ENCODE measurements at regions not wholly inside any gene's neighbourhood (a gene's known extent, or its start where the extent isn't known, plus 50 kb on each side); places are given as distances from the start of the nearest gene placed in this dataset.
"Not testable (repeated sequence)": the region's sequence is repeated elsewhere in the genome, so short reads cannot be mapped to it uniquely, and the experiment has no call there.

DNA sequence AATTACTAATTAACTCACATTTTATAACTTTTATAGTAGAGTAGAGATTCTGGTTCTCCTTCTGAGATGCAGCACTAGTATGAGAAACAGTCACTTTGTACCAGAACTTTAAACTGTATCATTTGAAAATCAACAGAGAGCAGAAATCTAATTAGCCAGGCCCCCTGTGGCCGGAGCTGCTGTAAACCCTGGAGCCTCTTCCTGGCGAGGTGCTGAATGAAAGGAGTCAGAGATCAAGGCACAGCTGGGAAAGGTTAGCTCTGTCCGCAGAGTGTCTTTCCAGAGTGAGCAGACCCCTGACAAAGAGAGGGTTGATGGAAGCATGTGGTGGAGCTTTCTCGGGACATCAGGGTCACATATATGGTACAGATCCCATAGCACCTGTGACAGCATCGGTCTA, 703.8 kb downstream of the RFPL4B start:
- peak; percentile 20 for DNase-seq

DNA sequence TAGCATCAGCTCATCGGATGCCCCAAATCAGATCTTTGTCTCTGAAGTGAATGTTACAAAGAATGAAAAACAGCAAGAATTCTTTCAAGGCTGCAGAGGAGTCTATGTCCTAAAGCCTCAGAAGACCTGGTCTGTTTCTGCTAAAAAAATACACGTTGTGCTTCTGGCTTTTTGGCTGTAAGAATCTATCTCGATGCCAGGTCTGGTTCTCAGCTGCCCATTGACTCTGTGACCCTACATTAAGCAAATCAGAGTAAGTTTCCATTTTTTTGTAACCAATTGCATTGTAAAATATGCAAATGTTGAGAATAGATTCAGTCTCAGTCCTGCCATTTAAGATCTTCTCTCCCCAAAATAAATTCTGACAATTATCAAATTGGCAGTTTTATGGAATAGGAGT, 705.4 kb downstream of the RFPL4B start:
- DNase-seq, result no peak

DNA sequence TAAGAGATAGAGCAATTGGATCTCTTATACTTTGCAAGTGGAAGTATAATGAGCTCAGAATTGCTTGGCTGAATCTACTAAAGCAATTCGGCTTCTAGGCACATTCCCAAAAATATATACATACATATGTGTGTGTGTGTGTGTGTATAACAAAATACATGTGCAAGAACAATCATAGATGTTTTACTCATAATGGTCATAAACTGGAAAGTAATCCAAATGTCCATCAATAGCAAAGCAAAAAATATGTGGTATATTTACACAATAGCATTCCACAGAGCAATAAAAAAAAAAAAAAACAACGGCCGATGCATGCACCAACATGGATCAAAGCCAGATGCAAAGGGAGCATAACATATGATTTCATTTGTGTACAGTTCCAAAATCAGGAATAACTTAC, 707.9 kb downstream of the RFPL4B start:
- peak; percentile 42 for DNase-seq

DNA sequence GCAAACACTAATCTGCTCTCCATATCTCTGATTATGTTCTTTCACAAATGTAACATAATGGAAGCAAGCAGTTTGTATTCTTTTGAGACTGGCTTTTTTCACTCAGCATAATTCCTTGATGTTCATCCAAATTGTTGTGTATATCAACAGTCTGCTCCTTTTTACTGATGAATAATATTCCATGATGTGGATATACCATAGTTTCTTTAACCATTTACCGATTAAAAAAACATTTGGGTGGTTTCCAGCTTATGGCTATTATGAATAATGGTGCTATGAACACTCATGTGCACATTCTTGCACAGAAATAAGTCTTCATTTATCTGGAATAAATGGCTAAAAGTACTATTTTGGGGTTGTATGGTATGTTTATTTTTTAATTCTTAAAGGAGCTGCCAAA, 708.9 kb downstream of the RFPL4B start:
- no peak for DNase-seq

DNA sequence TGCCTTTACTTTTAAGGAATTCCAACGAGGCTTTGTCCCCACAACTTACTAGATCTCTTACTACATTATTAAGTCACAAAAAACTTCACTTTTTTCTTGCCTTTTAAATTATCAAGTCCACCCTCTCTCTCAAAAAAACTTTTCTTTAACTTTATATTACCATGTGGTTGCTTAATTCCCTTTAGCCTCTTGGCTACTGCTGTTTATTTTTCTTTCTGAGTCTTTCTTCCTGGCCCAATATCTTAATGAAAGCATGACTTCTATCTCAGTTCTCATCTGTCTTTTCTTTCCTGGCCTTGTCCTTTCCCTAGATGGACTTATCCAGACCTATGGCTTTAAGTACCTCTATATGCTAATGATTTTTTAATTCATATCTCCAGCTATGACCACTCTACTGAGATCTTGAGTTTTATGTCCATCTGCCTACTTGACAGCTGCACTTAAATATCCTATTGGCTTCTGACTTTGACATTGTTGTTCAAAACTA, 710.5 kb downstream of the RFPL4B start:
- no peak for DNase-seq

DNA sequence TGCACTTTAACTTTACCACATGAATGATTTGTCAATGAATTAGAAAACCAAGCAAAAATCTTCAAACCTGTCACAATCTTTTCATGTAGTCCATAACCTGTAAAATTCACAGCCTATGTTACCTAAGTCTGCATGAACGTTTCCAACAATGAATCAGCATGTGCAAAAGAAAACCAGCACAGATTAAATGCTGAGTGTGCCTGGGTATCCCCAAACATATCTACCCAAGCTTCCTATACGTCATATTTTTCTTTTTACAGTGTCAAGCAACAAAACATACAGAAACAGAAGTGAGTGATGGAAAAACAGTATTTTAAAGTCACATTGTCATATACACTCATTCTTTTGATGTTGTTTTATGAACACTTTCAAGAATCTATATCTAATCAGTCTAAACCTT, 713.5 kb downstream of the RFPL4B start:
- DNase-seq, result no peak

DNA sequence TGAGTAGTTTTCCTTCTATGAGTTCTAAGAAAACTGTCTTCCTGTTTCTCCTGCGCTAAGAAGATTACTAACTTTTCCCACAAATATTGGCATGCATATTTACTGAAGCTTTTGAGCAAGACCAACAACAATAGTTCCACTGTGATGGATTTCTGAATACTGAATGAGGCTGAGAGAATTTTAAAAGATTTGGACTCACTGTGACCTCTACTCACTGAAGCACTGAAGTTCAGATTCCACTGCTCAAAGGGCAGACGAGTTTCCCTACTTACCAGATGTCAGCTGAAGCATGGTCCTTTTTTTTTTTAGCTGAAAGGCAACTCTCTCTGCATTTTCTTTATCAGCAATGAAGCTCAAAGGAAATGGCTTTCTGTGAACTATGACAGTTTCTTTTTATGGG, 718.5 kb downstream of the RFPL4B start:
- DNase-seq, result peak; percentile 60

DNA sequence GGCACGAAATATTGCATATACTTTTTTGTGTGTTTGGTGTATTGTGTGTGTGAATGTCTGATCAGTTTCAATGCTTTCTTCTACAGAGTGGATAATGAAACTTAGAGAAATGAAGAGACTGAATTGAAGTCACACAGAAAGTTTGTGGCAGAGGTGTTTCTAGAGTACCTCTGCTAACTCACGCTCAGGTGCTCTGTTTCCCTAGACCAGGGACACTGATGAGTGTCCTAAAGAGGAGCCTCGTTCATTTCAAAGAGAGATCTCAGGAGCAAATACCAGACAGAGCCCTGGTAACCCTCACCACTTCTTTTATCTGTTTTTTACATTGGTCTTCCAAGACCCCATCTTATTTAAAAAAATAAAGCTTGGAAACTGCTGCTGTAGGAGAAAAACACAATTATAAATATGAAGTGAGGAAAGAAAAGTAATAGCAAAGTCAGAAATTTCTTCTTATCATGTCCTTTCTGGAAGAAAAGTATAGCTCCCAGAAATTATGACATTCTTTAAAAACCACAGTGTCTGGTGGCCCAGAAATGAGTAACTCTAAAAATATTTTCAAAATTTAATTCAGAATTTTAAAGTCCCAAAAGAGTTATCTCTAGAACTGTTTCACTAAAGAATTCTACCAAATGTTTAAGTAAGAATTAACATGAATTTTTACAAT, 720.6 kb downstream of the RFPL4B start:
- peak; percentile 80 for DNase-seq

- no peak for DNase-seq
Observed at GRCh38 chr6:113068570-113068969, 721.4 kb downstream of the RFPL4B start.

- DNase-seq, result not testable (repeated sequence)
Observed at GRCh38 chr6:113070681-113071080, 723.6 kb downstream of the RFPL4B start.

GRCh38 chr6:113073611-113074191, 726.6 kb downstream of the RFPL4B start:
- peak; percentile 91 for DNase-seq

- peak; percentile 83 for DNase-seq
Observed at GRCh38 chr6:113076116-113076515, 729.0 kb downstream of the RFPL4B start.

- DNase-seq, result no peak
Observed at GRCh38 chr6:113076816-113077215, 729.7 kb downstream of the RFPL4B start.

GRCh38 chr6:113077794-113078193, 730.7 kb downstream of the RFPL4B start:
- DNase-seq, result no peak

DNA sequence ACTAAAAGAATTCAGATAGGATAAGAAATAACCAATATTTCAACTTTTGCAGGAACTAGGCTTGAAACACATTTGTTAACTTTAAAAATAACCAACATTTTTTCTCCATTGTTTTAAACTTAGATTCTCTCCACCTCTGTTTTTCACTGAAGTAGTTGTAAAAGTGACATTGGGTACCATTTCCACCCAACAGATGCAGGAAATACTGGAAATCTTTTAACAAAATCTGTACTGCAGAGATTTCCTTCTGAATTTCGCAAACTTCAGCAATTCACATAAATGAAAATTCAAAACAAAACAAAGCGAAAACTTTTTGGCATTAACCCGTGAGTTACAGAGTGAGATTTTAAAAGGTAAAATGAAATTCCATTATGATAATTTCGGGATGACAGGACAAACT, 731.7 kb downstream of the RFPL4B start:
- DNase-seq, result no peak

GRCh38 chr6:113082745-113083144, 735.6 kb downstream of the RFPL4B start:
- peak; percentile 68 for DNase-seq

- DNase-seq, result no peak
Observed at GRCh38 chr6:113083947-113084346, 736.8 kb downstream of the RFPL4B start.

GRCh38 chr6:113089056-113089455, 741.9 kb downstream of the RFPL4B start:
- no peak for DNase-seq

DNA sequence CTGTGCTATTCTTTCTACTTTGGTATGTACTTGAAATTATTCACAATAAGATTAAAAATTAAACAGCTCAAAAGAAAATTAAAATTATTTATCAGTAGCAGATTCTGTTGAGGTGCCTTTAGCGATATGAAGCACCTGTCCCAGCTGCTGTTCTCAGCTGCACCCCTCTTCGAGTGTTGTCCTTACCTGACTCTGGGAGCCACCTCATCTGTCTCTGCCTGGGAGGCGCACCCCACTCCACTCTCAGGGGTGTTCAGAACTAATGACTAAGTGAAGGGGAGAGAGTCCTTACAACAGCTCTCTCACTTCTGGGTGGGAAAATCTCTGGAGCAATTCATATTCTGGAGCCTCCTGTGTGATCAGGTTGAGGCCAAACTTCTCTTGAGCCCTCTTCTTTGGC, 745.7 kb downstream of the RFPL4B start:
- DNase-seq, result no peak

GRCh38 chr6:113094779-113095178, 747.6 kb downstream of the RFPL4B start:
- DNase-seq, result peak; percentile 69

DNA sequence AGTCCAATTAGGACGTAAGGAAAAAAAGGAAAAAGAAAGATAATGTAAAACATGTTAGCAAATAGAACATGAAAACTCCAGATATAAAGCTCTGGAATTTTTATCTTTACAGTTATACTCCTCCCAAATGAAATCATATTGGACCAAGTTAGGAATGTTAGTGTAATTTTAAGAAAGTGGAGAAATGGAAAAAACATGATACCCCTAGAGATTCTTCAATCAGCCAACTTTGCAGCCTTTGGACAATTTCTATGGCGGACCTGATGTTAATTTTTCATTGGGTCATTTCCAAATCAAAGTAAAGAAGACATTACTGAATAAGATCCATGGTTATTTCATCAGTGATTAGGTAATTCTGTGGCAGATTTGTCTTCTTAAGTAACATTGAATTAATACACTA, 748.7 kb downstream of the RFPL4B start:
- no peak for DNase-seq

GRCh38 chr6:113102761-113103160, 754.4 kb upstream of the MARCKS start:
- DNase-seq, result peak; percentile 47

- DNase-seq, result peak; percentile 93
Observed at GRCh38 chr6:113103634-113104361, 753.3 kb upstream of the MARCKS start.

- peak; percentile 33 for DNase-seq
Observed at GRCh38 chr6:113104541-113104940, 752.6 kb upstream of the MARCKS start.

Data from fibroblast of skin of scalp (primary cell).